ENCODE measurements at regions not wholly inside any gene's neighbourhood (a gene's known extent, or its start where the extent isn't known, plus 50 kb on each side); places are given as distances from the start of the nearest gene placed in this dataset.

DNA sequence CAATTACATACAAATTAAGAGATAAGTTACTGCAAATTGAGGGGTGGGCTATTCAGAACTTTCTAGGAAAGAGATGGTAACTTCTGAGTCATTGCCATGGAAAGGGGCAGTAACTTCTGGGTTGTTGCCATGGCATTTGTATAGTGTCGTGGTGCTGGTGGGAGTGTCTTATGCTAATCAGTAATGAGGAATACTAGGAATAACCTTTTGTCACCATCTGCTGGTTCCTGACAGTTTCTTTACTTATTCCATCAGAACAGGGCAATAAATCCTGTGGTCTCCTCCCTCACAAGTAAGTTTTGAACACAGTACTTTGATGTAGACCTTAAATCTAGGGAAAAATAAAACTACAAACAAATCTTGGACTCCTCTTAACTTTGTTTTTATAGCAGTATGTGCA lies 435.4 kb downstream of the BCL11A start:
- Histone ChIP-seq H3K9me3 (peaks cover 0 to 27% (median 7%) of the 10 kb centered on the region in 11 donors), H3K27me3 (no peaks in the 10 kb centered on the region), H3K36me3 (no peaks in the 10 kb centered on the region), H3K27ac (no peak overlapping the region), H3K4me3 (no peak overlapping the region), H3K4me1 (no peaks in the 10 kb centered on the region)
- WGBS, 2 donors, result 35 to 60% methylated on average over 1 of the region's 1 CpG
- DNase-seq (no peak), ATAC-seq (no peak)
- intact Hi-C loops (cut with DNase I), result loop anchor here in 1 of 10 donors (10.0 kb wide), 1 partner anchor 813 kb away; no protein-coding TSS in a partner anchor
- TF ChIP-seq, protein P1, sequence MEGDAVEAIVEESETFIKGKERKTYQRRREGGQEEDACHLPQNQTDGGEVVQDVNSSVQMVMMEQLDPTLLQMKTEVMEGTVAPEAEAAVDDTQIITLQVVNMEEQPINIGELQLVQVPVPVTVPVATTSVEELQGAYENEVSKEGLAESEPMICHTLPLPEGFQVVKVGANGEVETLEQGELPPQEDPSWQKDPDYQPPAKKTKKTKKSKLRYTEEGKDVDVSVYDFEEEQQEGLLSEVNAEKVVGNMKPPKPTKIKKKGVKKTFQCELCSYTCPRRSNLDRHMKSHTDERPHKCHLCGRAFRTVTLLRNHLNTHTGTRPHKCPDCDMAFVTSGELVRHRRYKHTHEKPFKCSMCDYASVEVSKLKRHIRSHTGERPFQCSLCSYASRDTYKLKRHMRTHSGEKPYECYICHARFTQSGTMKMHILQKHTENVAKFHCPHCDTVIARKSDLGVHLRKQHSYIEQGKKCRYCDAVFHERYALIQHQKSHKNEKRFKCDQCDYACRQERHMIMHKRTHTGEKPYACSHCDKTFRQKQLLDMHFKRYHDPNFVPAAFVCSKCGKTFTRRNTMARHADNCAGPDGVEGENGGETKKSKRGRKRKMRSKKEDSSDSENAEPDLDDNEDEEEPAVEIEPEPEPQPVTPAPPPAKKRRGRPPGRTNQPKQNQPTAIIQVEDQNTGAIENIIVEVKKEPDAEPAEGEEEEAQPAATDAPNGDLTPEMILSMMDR (IDR thresholded peaks at IDR 0.05), result no peak

DNA sequence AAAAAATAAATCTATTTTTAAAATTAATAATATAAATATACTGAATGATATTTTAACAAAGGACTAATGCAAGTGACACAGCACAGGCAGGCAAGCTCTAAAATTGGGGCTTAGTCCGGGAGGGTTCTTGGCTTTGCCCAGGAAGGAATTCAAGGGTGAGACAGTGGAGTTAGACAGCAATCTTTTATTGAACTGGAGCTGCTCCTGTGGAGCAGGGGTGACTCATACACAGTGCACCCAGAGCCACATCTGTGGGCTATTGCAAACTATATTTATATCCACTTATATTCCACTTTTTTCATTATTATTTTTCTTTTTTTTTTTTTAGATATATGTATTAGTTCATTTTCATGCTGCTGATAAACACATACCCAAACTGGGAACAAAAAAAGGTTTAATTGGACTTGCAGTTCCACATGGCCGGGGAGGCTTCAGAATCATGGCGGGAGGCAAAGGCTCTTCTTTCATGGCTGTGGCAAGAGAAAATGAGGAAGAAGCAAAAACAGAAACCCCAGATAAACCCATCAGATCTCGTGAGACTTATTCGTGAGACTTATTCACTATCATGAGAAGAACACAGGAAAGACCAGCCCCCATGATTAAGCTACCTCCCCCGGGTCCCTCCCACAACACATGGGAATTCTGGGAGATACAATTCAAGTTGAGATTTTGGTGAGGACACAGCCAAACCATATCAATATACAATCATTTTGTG lies 437.1 kb downstream of the BCL11A start:
- H3K36me3 ChIP-seq, result no peaks in the 10 kb centered on the region
- intact Hi-C loops (cut with DNase I), result loop anchor here in 1 of 10 donors (10.0 kb wide), 1 partner anchor 812 kb away; no protein-coding TSS in a partner anchor
- H3K4me3 ChIP-seq, result no peak overlapping the region
- ATAC-seq (no peak), DNase-seq (no peak)
- no peaks in the 10 kb centered on the region for H3K4me1 ChIP-seq
- no peak overlapping the region for H3K27ac ChIP-seq
- peaks cover 0 to 32% (median 7%) of the 10 kb centered on the region in 11 donors for H3K9me3 ChIP-seq
- TF ChIP-seq, protein P1 (IDR thresholded peaks at IDR 0.05), result no peak
- no peaks in the 10 kb centered on the region for H3K27me3 ChIP-seq
- 87% methylated on average over 6 of the region's 6 CpGs for WGBS, 2 donors

DNA sequence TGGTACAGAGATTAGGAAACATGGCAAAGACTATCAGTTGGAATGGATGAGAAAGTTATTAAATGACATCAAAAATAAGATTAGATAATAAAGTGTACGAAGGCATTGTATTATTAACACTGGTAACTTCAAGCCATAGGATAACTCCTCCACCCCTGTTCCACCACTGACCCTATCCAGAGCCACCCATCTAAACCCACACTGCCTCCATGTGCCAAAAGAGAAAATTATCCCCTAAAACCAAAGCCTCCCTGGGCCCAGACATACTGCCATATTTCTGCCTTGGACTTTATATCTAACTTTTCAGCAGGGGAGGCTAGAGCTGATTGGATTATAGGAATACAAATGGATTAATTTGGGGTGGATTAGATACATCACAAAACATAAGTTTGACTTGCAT lies 443.7 kb downstream of the BCL11A start:
- WGBS, 2 donors, result 46 to 67% methylated on average over 1 of the region's 1 CpG
- H3K4me1 ChIP-seq, result peaks cover 0 to 8% (median 0%) of the 10 kb centered on the region in 9 donors
- no peak for ATAC-seq
- peaks cover 0 to 8% (median 0%) of the 10 kb centered on the region in 11 donors for H3K9me3 ChIP-seq
- no peaks in the 10 kb centered on the region for H3K36me3 ChIP-seq
- no peak for DNase-seq
- H3K27ac ChIP-seq, result no peak overlapping the region
- no peaks in the 10 kb centered on the region for H3K27me3 ChIP-seq
- H3K4me3 ChIP-seq, result no peak overlapping the region
- TF ChIP-seq, protein P1 (IDR thresholded peaks at IDR 0.05), result peak in 2 of 9 donors; percentile 13
- intact Hi-C loops (cut with DNase I), result loop anchor here in 2 of 10 donors (10.0 kb wide), 2 partner anchors 55 to 805 kb away; no protein-coding TSS in a partner anchor

DNA sequence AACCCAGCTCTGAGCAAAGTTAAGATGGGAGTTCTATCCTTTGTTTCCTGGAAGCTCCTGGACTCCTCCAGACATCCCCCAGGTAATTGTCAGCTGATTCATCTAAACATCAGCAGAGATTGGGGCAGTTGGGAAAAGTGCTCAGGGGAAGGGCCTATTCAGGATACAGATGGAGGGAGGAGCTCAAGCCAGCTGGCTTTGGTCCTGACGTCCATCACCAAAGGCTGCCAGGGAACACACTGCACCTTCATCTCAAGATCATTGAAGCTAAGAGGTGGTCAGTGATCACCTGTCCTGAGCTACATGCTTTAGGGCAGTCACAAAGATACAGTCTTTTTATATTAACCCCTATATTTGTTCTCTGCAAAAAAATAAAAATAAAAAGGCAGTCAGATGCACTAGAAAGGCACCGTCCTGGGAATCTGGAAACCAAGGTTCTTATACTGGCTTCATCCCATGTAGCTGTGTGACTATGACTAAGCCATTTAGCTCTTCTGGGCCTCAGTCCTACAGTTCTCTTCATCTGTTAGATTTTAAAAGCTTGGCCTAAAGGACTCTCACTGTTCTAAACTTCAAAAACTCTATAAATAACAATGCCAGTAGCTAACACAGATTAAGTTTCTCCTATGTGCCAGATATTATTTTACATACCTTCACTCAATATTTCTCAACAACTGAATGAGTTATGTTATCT lies 446.5 kb downstream of the BCL11A start:
- H3K9me3 ChIP-seq, result no peaks in the 10 kb centered on the region
- DNase-seq, result peak; percentile 34 to 50
- TF ChIP-seq, protein P1 (IDR thresholded peaks at IDR 0.05), result no peak
- 19 to 33% methylated on average over 2 of the region's 2 CpGs for WGBS, 2 donors
- peaks cover 0 to 8% (median 0%) of the 10 kb centered on the region in 9 donors for H3K4me1 ChIP-seq
- no peaks in the 10 kb centered on the region for H3K27me3 ChIP-seq
- H3K27ac ChIP-seq, result peak overlapping the region in 7 of 10 donors; percentile 19 to 52 (median 41)
- H3K36me3 ChIP-seq, result no peaks in the 10 kb centered on the region
- intact Hi-C loops (cut with DNase I), result loop anchor here in 2 of 10 donors (2.0 to 10.0 kb wide), 2 partner anchors 52 kb away; no protein-coding TSS in a partner anchor
- H3K4me3 ChIP-seq, result no peak overlapping the region
- peak in 7 of 8 donors; percentile 61 to 97 (median 94) for ATAC-seq

Data from heart right ventricle (tissue), 16 donors.